GM12892 (cell line): ENCODE measurements at regions not wholly inside any gene's neighbourhood (a gene's known extent, or its start where the extent isn't known, plus 50 kb on each side); places are given as distances from the start of the nearest gene placed in this dataset.
"Not testable (repeated sequence)": the region's sequence is repeated elsewhere in the genome, so short reads cannot be mapped to it uniquely, and the experiment has no call there.

ENCODE experiments used
- POLR2A ChIP-seq: IDR thresholded peaks from 2 replicates; pipeline ENCODE4 v1.6.1; 2011; ENCODE audit warnings: low read depth, low read length, control low read depth
- TAF1 ChIP-seq: IDR thresholded peaks from 2 replicates; pipeline ENCODE4 v1.6.1; 2011; ENCODE audit warnings: low read depth, mild to moderate bottlenecking, control low read depth, low read length, borderline replicate concordance

DNA sequence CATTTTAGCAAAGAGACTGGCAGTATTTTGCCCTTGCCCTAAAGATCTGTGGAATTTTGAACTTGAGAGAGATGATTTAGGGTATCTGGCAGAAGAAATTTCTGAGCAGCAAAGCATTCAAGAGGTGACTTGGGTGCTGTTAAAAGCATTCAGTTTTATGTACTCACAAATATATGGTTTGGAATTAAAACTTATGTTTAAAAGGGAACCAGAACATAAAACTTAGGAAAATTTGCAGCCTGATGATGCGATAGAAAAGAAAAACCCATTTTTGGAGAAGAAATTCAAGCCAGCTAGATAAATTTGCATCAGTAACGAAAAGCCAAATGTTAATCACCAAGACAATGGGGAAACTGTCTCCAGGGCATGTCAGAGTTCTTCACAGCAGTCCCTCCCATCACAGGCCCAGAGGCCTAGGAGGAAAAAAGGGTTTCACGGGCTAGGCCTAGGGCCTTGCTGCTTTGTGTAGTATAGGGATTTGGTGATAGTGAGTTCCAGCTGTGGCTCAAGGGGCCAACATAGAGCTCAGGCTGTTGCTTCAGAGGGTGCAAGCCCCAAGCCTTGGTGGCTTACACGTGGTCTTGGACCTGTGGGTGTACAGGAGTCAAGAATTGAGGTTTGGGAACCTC is 104.4 kb downstream of the ASB1 start:
- not testable (repeated sequence) for TF ChIP-seq POLR2A, TAF1
